Hypothalamus (tissue), 51 donors: ENCODE measurements at regions not wholly inside any gene's neighbourhood (a gene's known extent, or its start where the extent isn't known, plus 50 kb on each side); places are given as distances from the start of the nearest gene placed in this dataset.
"Not testable (repeated sequence)": the region's sequence is repeated elsewhere in the genome, so short reads cannot be mapped to it uniquely, and the experiment has no call there.

ENCODE experiments used
- DNase-seq, 51 donors: peaks; one replicate each; lab custom pipeline; 2025; lab: John Stamatoyannopoulos, UW

- no peak for DNase-seq
These were observed 330.8 kb downstream of the TRIM36 start for GRCh38 chr5:114838937-114839336.

- DNase-seq = no peak
These were observed 339.6 kb downstream of the TRIM36 start for GRCh38 chr5:114830114-114830513.

- no peak for DNase-seq
These were observed 346.8 kb downstream of the TRIM36 start for GRCh38 chr5:114822863-114823262.

GRCh38 chr5:114822436-114822835 lies 347.3 kb downstream of the TRIM36 start:
- DNase-seq = no peak

GRCh38 chr5:114790403-114790792 lies 379.3 kb downstream of the TRIM36 start:
- DNase-seq = no peak

GRCh38 chr5:114789773-114790402 lies 379.8 kb downstream of the TRIM36 start:
- peak in 1 of 51 donors; percentile 1 for DNase-seq

- DNase-seq = peak in 46 of 51 donors; percentile 1 to 87 (median 52)
These were observed 386.8 kb downstream of the TRIM36 start for GRCh38 chr5:114782869-114783268.

GRCh38 chr5:114782177-114782576 lies 387.5 kb downstream of the TRIM36 start:
- DNase-seq = peak in 21 of 51 donors; percentile 1 to 39 (median 6)

- no peak for DNase-seq
These were observed 389.4 kb downstream of the TRIM36 start for GRCh38 chr5:114780290-114780689.

- no peak for DNase-seq
These were observed 382.5 kb downstream of the KCNN2 start for GRCh38 chr5:114744406-114744805.

GRCh38 chr5:114734238-114734637 lies 372.4 kb downstream of the KCNN2 start:
- DNase-seq = no peak

- no peak for DNase-seq
These were observed 368.1 kb downstream of the KCNN2 start for GRCh38 chr5:114729986-114730385.

GRCh38 chr5:114727358-114727757 lies 365.5 kb downstream of the KCNN2 start:
- DNase-seq = no peak

GRCh38 chr5:114726131-114726530 lies 364.3 kb downstream of the KCNN2 start:
- DNase-seq = no peak

- DNase-seq = no peak
These were observed 357.4 kb downstream of the KCNN2 start for GRCh38 chr5:114719268-114719667.

- no peak for DNase-seq
These were observed 355.1 kb downstream of the KCNN2 start for GRCh38 chr5:114716955-114717354.

- not testable (repeated sequence) for DNase-seq
These were observed 342.5 kb downstream of the KCNN2 start for GRCh38 chr5:114704225-114704893.

GRCh38 chr5:114702731-114703130 lies 340.9 kb downstream of the KCNN2 start:
- DNase-seq = no peak

GRCh38 chr5:114702136-114702535 lies 340.3 kb downstream of the KCNN2 start:
- no peak for DNase-seq

- DNase-seq = no peak
These were observed 339.0 kb downstream of the KCNN2 start for GRCh38 chr5:114700823-114701222.

GRCh38 chr5:114695292-114695904 lies 333.5 kb downstream of the KCNN2 start:
- no peak for DNase-seq

GRCh38 chr5:114686356-114686755 lies 324.5 kb downstream of the KCNN2 start:
- no peak for DNase-seq
